Erythroblast (primary cell): ENCODE measurements at regions not wholly inside any gene's neighbourhood (a gene's known extent, or its start where the extent isn't known, plus 50 kb on each side); places are given as distances from the start of the nearest gene placed in this dataset.

Experiments
- GATA1 ChIP-seq: IDR thresholded peaks from 2 replicates; pipeline ENCODE4 v1.6.1; 2011; ENCODE audit warnings: low read depth, mild to moderate bottlenecking, control low read depth, low read length, moderate library complexity
- POLR2A ChIP-seq: IDR thresholded peaks from 2 replicates; pipeline ENCODE4 v1.6.1; 2011; ENCODE audit warnings: mild to moderate bottlenecking, low read length

- TF ChIP-seq POLR2A = no peak
- TF ChIP-seq GATA1 = no peak
Measured at GRCh38 chr3:124113485-124113884, 121.6 kb upstream of the ROPN1 start.
